ENCODE measurements at regions not wholly inside any gene's neighbourhood (a gene's known extent, or its start where the extent isn't known, plus 50 kb on each side); places are given as distances from the start of the nearest gene placed in this dataset.

DNA sequence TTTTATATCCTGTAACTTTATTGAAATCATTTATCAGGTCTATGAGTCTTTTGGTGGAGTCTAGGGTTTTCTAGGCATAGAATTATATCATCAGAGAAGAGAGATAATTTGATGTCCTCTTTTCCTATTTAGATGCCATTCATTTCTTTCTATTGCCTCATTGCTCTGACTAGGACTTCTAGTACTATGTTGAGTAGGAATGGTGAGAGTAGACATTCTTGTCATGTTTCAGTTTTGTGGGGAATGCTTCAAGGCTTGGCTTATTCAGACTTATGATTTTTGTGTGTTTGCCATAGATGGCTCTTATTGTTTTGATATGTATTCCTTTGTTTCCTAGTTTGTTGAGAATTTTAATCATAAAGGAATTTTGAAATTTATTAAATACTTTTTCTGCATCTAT is 1078.3 kb downstream of the FAM181B start:
- TF ChIP-seq, protein P1, sequence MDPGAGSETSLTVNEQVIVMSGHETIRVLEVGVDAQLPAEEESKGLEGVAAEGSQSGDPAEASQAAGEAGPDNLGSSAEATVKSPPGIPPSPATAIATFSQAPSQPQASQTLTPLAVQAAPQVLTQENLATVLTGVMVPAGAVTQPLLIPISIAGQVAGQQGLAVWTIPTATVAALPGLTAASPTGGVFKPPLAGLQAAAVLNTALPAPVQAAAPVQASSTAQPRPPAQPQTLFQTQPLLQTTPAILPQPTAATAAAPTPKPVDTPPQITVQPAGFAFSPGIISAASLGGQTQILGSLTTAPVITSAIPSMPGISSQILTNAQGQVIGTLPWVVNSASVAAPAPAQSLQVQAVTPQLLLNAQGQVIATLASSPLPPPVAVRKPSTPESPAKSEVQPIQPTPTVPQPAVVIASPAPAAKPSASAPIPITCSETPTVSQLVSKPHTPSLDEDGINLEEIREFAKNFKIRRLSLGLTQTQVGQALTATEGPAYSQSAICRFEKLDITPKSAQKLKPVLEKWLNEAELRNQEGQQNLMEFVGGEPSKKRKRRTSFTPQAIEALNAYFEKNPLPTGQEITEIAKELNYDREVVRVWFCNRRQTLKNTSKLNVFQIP (CRISPR knock-in tag; IDR thresholded peaks at IDR 0.05; ENCODE audit: borderline replicate concordance, low read depth) = no peak
- TF ChIP-seq ZNF565 (CRISPR knock-in tag; conservative IDR thresholded peaks at IDR 0.05; ENCODE audit: low read depth) = no peak
- no peak for TF ChIP-seq ZFP30 (CRISPR knock-in tag; IDR thresholded peaks at IDR 0.05)
- no peak for TF ChIP-seq SNAI2 (CRISPR knock-in tag; IDR thresholded peaks at IDR 0.05)
- TF ChIP-seq RARB (CRISPR knock-in tag; IDR thresholded peaks at IDR 0.05) = no peak
- TF ChIP-seq, protein P2, sequence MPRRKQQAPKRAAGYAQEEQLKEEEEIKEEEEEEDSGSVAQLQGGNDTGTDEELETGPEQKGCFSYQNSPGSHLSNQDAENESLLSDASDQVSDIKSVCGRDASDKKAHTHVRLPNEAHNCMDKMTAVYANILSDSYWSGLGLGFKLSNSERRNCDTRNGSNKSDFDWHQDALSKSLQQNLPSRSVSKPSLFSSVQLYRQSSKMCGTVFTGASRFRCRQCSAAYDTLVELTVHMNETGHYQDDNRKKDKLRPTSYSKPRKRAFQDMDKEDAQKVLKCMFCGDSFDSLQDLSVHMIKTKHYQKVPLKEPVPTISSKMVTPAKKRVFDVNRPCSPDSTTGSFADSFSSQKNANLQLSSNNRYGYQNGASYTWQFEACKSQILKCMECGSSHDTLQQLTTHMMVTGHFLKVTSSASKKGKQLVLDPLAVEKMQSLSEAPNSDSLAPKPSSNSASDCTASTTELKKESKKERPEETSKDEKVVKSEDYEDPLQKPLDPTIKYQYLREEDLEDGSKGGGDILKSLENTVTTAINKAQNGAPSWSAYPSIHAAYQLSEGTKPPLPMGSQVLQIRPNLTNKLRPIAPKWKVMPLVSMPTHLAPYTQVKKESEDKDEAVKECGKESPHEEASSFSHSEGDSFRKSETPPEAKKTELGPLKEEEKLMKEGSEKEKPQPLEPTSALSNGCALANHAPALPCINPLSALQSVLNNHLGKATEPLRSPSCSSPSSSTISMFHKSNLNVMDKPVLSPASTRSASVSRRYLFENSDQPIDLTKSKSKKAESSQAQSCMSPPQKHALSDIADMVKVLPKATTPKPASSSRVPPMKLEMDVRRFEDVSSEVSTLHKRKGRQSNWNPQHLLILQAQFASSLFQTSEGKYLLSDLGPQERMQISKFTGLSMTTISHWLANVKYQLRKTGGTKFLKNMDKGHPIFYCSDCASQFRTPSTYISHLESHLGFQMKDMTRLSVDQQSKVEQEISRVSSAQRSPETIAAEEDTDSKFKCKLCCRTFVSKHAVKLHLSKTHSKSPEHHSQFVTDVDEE (CRISPR knock-in tag; IDR thresholded peaks at IDR 0.05) = no peak
- TF ChIP-seq TCF4 (CRISPR knock-in tag; IDR thresholded peaks at IDR 0.05; ENCODE audit: borderline replicate concordance) = no peak
- TF ChIP-seq ISL1 (CRISPR knock-in tag; IDR thresholded peaks at IDR 0.05) = no peak
- TF ChIP-seq TOX (CRISPR knock-in tag; IDR thresholded peaks at IDR 0.05; ENCODE audit: borderline replicate concordance) = no peak
- TF ChIP-seq GLIS3 (CRISPR knock-in tag; IDR thresholded peaks at IDR 0.05) = no peak
- TF ChIP-seq, protein P3, sequence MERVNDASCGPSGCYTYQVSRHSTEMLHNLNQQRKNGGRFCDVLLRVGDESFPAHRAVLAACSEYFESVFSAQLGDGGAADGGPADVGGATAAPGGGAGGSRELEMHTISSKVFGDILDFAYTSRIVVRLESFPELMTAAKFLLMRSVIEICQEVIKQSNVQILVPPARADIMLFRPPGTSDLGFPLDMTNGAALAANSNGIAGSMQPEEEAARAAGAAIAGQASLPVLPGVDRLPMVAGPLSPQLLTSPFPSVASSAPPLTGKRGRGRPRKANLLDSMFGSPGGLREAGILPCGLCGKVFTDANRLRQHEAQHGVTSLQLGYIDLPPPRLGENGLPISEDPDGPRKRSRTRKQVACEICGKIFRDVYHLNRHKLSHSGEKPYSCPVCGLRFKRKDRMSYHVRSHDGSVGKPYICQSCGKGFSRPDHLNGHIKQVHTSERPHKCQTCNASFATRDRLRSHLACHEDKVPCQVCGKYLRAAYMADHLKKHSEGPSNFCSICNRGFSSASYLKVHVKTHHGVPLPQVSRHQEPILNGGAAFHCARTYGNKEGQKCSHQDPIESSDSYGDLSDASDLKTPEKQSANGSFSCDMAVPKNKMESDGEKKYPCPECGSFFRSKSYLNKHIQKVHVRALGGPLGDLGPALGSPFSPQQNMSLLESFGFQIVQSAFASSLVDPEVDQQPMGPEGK (CRISPR knock-in tag; IDR thresholded peaks at IDR 0.05; ENCODE audit: borderline replicate concordance) = no peak
- no peak for TF ChIP-seq ZFP3 (CRISPR knock-in tag; IDR thresholded peaks at IDR 0.05)
- no peak for ATAC-seq

DNA sequence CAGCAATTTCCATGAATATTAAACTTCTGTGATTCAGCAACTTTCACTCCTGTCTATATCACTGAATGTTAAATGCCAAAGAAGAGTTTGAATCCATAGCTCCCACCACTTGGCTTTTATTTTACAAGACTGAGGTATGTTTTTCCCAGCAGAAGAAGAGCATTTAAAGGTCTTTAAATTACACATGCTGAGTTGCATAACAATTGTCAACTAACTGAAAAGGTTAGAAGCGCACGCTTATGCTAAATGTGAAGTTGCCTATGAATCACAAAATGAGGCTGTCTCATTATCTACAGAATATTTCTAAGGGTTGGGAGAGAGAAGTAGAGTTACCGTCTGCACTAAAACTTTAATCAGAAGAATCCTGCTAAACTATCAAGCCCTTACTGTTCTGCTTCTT is 1086.3 kb downstream of the FAM181B start:
- ATAC-seq = no peak
- TF ChIP-seq ESRRG (CRISPR knock-in tag; IDR thresholded peaks at IDR 0.05) = no peak

DNA sequence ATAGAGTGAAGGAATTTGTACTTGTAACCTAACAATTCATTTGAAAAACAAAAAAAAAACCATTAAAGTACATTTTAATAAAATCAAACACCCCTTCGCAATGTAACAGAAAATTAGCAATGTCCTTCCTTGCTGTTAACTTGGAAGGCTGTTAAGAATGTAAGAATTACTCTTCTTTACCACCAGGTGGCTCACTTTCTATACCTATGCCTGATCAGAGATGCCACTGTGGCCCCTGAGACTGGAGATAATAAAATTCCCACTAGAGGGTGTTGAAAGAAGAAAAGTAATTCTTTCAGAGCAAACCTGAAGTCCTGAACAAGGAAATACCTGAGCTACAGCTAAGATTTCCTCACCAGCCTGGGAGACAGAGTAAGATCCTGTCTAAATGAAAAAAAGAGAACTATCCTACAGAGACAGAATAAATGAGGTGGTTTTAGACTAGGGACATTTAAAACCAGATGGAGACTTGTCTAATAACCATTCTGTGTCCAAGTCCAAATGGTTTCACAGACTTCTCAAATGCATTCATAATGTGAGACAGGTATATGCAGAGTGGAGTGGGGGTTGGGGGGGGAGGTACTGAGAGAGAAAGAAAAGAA is 1089.3 kb downstream of the FAM181B start:
- peak; percentile 91 for ATAC-seq
- TF ChIP-seq TCF4 (CRISPR knock-in tag; IDR thresholded peaks at IDR 0.05; ENCODE audit: borderline replicate concordance) = no peak
- TF ChIP-seq, protein P1 (CRISPR knock-in tag; IDR thresholded peaks at IDR 0.05; ENCODE audit: borderline replicate concordance, low read depth) = no peak
- TF ChIP-seq BACH2 (CRISPR knock-in tag; IDR thresholded peaks at IDR 0.05; ENCODE audit: borderline replicate concordance) = no peak
- TF ChIP-seq ARNTL (CRISPR knock-in tag; IDR thresholded peaks at IDR 0.05; ENCODE audit: borderline replicate concordance, low read depth) = no peak
- no peak for TF ChIP-seq GLIS3 (CRISPR knock-in tag; IDR thresholded peaks at IDR 0.05)
- TF ChIP-seq ISL1 (CRISPR knock-in tag; IDR thresholded peaks at IDR 0.05) = no peak

DNA sequence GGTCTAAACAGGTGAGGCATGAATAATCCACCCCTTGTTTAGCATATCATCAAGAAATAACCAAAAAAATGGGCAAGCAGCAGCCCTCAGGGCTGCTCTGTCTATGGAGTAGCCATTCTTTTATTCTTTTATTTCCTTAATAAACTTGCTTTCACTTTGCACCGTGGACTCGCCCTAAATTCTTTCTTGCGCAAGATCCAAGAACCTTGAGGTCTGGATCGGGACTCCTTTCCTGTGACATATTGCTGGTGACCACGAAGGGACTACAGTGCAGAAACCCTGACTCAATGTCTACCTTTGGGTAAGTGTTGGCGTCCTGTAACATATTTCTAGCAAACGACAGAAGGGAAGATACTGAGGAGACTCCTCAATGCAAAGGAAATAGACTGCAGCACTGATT is 1099.2 kb downstream of the FAM181B start:
- ATAC-seq = no peak
- TF ChIP-seq ZC3H10 (CRISPR knock-in tag; IDR thresholded peaks at IDR 0.05) = no peak
- no peak for TF ChIP-seq SNAI2 (CRISPR knock-in tag; IDR thresholded peaks at IDR 0.05)
- TF ChIP-seq, protein P4, sequence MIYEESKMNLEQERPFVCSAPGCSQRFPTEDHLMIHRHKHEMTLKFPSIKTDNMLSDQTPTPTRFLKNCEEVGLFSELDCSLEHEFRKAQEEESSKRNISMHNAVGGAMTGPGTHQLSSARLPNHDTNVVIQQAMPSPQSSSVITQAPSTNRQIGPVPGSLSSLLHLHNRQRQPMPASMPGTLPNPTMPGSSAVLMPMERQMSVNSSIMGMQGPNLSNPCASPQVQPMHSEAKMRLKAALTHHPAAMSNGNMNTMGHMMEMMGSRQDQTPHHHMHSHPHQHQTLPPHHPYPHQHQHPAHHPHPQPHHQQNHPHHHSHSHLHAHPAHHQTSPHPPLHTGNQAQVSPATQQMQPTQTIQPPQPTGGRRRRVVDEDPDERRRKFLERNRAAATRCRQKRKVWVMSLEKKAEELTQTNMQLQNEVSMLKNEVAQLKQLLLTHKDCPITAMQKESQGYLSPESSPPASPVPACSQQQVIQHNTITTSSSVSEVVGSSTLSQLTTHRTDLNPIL (CRISPR knock-in tag; IDR thresholded peaks at IDR 0.05; ENCODE audit: low read depth) = no peak
- TF ChIP-seq ARNTL (CRISPR knock-in tag; IDR thresholded peaks at IDR 0.05; ENCODE audit: borderline replicate concordance, low read depth) = no peak
- no peak for TF ChIP-seq CSDC2 (CRISPR knock-in tag; IDR thresholded peaks at IDR 0.05)
- no peak for TF ChIP-seq TCF4 (CRISPR knock-in tag; IDR thresholded peaks at IDR 0.05; ENCODE audit: borderline replicate concordance)
- TF ChIP-seq ZNF565 (CRISPR knock-in tag; conservative IDR thresholded peaks at IDR 0.05; ENCODE audit: low read depth) = no peak
- TF ChIP-seq OSR1 (CRISPR knock-in tag; IDR thresholded peaks at IDR 0.05) = no peak
- no peak for TF ChIP-seq PPARA (CRISPR knock-in tag; IDR thresholded peaks at IDR 0.05; ENCODE audit: borderline replicate concordance)
- TF ChIP-seq ZNF70 (CRISPR knock-in tag; IDR thresholded peaks at IDR 0.05) = no peak
- no peak for TF ChIP-seq ZFP30 (CRISPR knock-in tag; IDR thresholded peaks at IDR 0.05)
- no peak for TF ChIP-seq RARB (CRISPR knock-in tag; IDR thresholded peaks at IDR 0.05)
- TF ChIP-seq BACH2 (CRISPR knock-in tag; IDR thresholded peaks at IDR 0.05; ENCODE audit: borderline replicate concordance) = no peak

All from SK-N-SH treated with all-trans-retinoic acid at 6 μM for 48 hours (cell line).